Heart left ventricle (tissue), 16 donors: ENCODE measurements at regions not wholly inside any gene's neighbourhood (a gene's known extent, or its start where the extent isn't known, plus 50 kb on each side); places are given as distances from the start of the nearest gene placed in this dataset.

Experiments
- ATAC-seq, 4 donors: fragments of 200-7000 bp; cut with Tn5 transposase; one replicate each; pipeline ENCODE4 v1.9.1; 2020 to 2022; ENCODE audit warnings: moderate library complexity in 4 of 4, mild to moderate bottlenecking in 3 of 4, moderate number of reproducible peaks in 1 of 4
- DNase-seq, 5 donors: peaks; one replicate each; pipeline ENCODE4 v3.0.0-alpha.2; 2020
- H3K27ac ChIP-seq, 12 donors: fragments of 200-600 bp; sonication (generic) in 4 of 12; one replicate each; pipeline versions ENCODE4 v1.5.0 to v1.8.0; 2016 to 2022; ENCODE audit warnings: mild to moderate bottlenecking in 2 of 12
- H3K27me3 ChIP-seq, 9 donors: fragments of 200-600 bp; sonication (generic) in 2 of 9; one replicate each; pipeline versions ENCODE4 v1.5.1 to v1.8.0; 2016 to 2022; ENCODE audit warnings: mild to moderate bottlenecking in 3 of 9
- H3K36me3 ChIP-seq, 9 donors: fragments of 200-600 bp; sonication (generic) in 2 of 9; one replicate each; pipeline versions ENCODE4 v1.5.0 to v1.8.0; 2018 to 2022; ENCODE audit warnings: mild to moderate bottlenecking in 2 of 9
- H3K4me1 ChIP-seq, 12 donors: fragments of 200-600 bp; sonication (generic) in 4 of 12; one replicate each; pipeline versions ENCODE4 v1.5.0 to v1.8.0; 2016 to 2022; ENCODE audit warnings: mild to moderate bottlenecking in 3 of 12
- H3K4me3 ChIP-seq, 12 donors: fragments of 200-600 bp; sonication (generic) in 4 of 12; one replicate each; pipeline versions ENCODE4 v1.5.0 to v1.8.0; 2017 to 2022; ENCODE audit warnings: mild to moderate bottlenecking in 9 of 12, moderate library complexity in 4 of 12
- H3K9me3 ChIP-seq, 12 donors: fragments of 200-600 bp; sonication (generic) in 4 of 12; one replicate each; pipeline versions ENCODE4 v1.5.0 to v1.8.0; 2016 to 2022; ENCODE audit warnings: mild to moderate bottlenecking in 1 of 12
- POLR2A ChIP-seq, 2 donors: fragments of 450-650 bp; IDR thresholded peaks; one replicate each; pipeline ENCODE4 v1.6.1; 2017; ENCODE audit warnings: antibody characterized with exemption in 2 of 2, mild to moderate bottlenecking in 2 of 2, moderate library complexity in 2 of 2
- WGBS, 4 donors: extraction: QIAGEN DNeasy Blood & Tissue Kit in 2 of 4; methylation state at CpG; one replicate each; pipeline versions ENCODE4 v1.1.5 to v1.1.7; 2013 to 2018; 5-methylcytosine and 5-hydroxymethylcytosine counted together
- intact Hi-C, 10 donors: fragments of 100-400 bp; cut with DNase I; formaldehyde crosslinking; loops; one replicate each; pipeline versions ENCODE4 v1.11.1 to v1.14.2; 2022
- TF ChIP-seq, protein P1 (sequence below), 12 donors: fragments of 200-600 bp; sonication (generic) in 4 of 12; IDR thresholded peaks; one replicate each; pipeline versions ENCODE4 v1.5.0 to v1.8.0; 2018 to 2022; ENCODE audit warnings: antibody characterized with exemption in 12 of 12, mild to moderate bottlenecking in 5 of 12
- donor health status: ischemic (EF 13 %, LVEDD 7.1; RV severe dilation, severe dysfunction).
- donor health status: healthy with polysubstance abuse.
- donor health status: DM: no; HTN: yes; CAD: no.
- donor health status: DM: no; HTN: no; CAD: no.
- donor health status: ischemic (EF 25% LVEDD 6.9; RV normal size, moderate dysfunction).
- donor health status: ischemic (EF 25% LVEDD 5.7; RV mildly dilated, moderate dysfunction).
- donor health status: healthy.
- donor health status: DM: yes; HTN: yes; CAD: no.
- donor health status: ischemic (EF 35%, LVEDD 5.7; RV mildly dilated, moderate dysfunction).
- donor health status: nonischemic (EF 11% LVEDD 7.7; RV severe dilation, severe dysfunction).
- donor health status: DM: yes; HTN: yes; CAD: no.
- donor health status: PGD.
- donor health status: ischemic (EF 29% LVEDD 5.4; RV normal size, mild dysfunction).
- donor health status: nonischemic (EF 23%, LVEDD 6.1; RV moderate dilation, normal function).

DNA sequence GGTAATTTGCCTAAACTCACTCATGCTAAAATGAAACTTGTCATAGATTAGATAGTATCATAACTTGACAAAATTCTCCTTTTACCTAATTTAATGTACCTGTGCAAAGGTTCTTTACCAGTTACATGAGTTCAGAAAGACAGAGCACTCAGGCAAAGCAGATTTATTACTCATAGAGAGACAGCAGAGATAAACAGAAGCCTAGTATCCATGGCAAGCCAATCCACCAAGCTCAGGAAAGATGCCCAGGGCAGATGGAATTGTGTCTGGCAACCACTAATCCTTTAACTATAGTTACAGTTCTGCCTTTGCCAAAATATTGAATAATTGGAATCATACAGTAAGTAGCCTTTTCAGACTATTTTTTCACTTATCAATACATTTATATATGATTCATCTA lies 826.2 kb downstream of the TECRL start:
- DNase-seq (no peak), ATAC-seq (no peak)
- H3K4me1 ChIP-seq, result no peaks in the 10 kb centered on the region

DNA sequence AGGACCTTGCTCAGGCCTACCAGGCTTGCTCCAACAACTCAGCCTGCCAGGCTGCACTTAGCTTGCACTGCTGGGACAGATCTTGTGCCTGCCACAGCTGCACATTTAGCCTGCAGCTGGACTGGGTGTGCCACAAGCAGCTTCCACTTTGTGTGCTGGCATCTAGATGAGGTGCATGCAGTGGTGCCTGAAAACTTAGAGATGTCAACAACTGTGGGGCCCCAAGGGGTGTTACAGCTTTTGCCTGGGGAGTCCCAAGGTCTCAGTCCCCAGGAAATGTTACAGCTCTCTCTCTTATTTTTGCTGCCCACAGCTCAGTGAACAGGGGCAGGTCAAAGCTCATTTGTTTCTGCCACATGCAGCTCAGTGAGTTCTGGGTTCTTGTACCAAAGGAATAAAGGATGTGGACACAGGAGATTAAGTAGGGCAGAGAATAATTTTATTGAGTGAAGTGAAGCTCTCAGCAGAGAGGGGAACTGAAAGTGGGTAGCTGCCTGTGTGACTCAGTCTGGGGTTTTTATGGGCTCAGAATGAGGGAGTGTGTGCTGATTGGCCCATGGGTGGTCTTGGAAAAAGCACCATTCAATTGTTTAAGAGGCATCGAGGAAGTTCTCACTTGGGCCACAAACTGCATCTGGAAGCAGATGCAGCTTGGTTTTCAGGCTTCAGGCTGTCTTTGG lies 828.3 kb downstream of the TECRL start:
- Histone ChIP-seq H3K9me3 (peaks cover 0 to 14% (median 0%) of the 10 kb centered on the region in 12 donors), H3K27ac (no peak overlapping the region), H3K4me1 (no peaks in the 10 kb centered on the region), H3K27me3 (no peaks in the 10 kb centered on the region), H3K36me3 (no peaks in the 10 kb centered on the region), H3K4me3 (no peak overlapping the region)
- DNase-seq (no peak), ATAC-seq (no peak)
- 64 to 80% (median 67%) methylated on average over 1 of the region's 1 CpG for WGBS, 4 donors
- intact Hi-C loops, result no loop called here
- TF ChIP-seq POLR2A (IDR thresholded peaks at IDR 0.05), result no peak
- TF ChIP-seq, protein P1, sequence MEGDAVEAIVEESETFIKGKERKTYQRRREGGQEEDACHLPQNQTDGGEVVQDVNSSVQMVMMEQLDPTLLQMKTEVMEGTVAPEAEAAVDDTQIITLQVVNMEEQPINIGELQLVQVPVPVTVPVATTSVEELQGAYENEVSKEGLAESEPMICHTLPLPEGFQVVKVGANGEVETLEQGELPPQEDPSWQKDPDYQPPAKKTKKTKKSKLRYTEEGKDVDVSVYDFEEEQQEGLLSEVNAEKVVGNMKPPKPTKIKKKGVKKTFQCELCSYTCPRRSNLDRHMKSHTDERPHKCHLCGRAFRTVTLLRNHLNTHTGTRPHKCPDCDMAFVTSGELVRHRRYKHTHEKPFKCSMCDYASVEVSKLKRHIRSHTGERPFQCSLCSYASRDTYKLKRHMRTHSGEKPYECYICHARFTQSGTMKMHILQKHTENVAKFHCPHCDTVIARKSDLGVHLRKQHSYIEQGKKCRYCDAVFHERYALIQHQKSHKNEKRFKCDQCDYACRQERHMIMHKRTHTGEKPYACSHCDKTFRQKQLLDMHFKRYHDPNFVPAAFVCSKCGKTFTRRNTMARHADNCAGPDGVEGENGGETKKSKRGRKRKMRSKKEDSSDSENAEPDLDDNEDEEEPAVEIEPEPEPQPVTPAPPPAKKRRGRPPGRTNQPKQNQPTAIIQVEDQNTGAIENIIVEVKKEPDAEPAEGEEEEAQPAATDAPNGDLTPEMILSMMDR (IDR thresholded peaks at IDR 0.05), result no peak

More for the DNA sequence above, 826.2 kb downstream of the TECRL start:
- Histone ChIP-seq H3K4me3 (no peak overlapping the region), H3K27ac (no peak overlapping the region), H3K27me3 (no peaks in the 10 kb centered on the region), H3K36me3 (no peaks in the 10 kb centered on the region), H3K9me3 (peaks cover 0 to 9% (median 0%) of the 10 kb centered on the region in 12 donors)
- intact Hi-C loops, result no loop called here
- TF ChIP-seq POLR2A (IDR thresholded peaks at IDR 0.05), result no peak
- TF ChIP-seq, protein P1 (IDR thresholded peaks at IDR 0.05), result no peak

DNA sequence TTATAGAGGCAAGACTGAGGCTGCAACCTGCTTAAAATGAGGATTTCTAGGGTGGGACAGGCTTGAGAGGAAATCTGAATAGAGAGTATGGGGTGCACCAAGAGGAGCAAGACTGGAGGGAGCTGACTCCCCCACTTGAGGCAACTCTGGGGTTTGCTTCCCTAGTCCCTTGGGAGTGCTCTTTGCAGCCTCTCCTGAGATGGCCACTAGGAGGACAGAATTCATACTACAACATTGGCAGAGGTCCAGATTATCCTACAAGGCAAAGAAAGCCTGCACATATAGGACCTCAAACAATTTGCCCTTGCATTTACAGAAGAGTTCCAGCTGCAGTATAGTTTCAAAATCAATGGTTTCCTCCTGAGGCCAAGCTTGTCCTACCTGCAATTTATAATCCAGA lies 830.9 kb downstream of the TECRL start:
- Histone ChIP-seq H3K4me1 (no peaks in the 10 kb centered on the region), H3K27ac (no peak overlapping the region), H3K4me3 (no peak overlapping the region), H3K36me3 (no peaks in the 10 kb centered on the region), H3K27me3 (no peaks in the 10 kb centered on the region), H3K9me3 (peaks cover 0 to 25% (median 0%) of the 10 kb centered on the region in 12 donors)
- TF ChIP-seq, protein P1 (IDR thresholded peaks at IDR 0.05), result no peak
- no peak for TF ChIP-seq POLR2A (IDR thresholded peaks at IDR 0.05)
- intact Hi-C loops, result no loop called here
- ATAC-seq, result no peak
- DNase-seq, result no peak

DNA sequence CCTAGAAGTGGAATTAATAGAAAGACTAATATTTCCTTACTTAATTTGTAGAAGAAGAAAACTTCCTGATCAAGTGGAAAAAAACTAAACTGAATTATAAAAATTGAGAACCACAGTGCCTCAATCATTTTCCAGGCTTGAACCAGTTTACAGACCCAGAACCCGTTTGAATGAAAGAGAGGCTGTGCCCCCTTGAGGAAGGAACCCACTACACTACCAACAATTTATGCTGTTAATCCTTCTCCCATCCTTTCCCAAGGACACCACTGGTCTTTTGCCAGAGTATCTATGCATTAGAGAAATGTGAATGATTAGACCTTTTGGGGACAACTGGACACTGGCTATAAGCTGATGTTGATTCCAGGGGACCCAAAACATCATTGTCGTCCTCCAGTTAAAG lies 842.6 kb downstream of the TECRL start:
- WGBS, 4 donors, result 47 to 62% (median 59%) methylated on average over 2 of the region's 2 CpGs

More for the DNA sequence above, 842.6 kb downstream of the TECRL start:
- ATAC-seq, result no peak
- Histone ChIP-seq H3K9me3 (peaks cover 0 to 6% (median 0%) of the 10 kb centered on the region in 12 donors), H3K27ac (no peak overlapping the region), H3K4me3 (no peak overlapping the region), H3K4me1 (no peaks in the 10 kb centered on the region), H3K36me3 (no peaks in the 10 kb centered on the region), H3K27me3 (no peaks in the 10 kb centered on the region)
- no peak for DNase-seq
- no peak for TF ChIP-seq POLR2A (IDR thresholded peaks at IDR 0.05)
- TF ChIP-seq, protein P1 (IDR thresholded peaks at IDR 0.05), result no peak
- intact Hi-C loops, result no loop called here
